ENCODE measurements at regions not wholly inside any gene's neighbourhood (a gene's known extent, or its start where the extent isn't known, plus 50 kb on each side); places are given as distances from the start of the nearest gene placed in this dataset.

- CTCF ChIA-PET (ENCODE audit: partially characterized antibody) = no interaction called here
- Histone ChIP-seq H3K27me3 (ENCODE audit: insufficient read depth, low read length) (no peaks in the 10 kb centered on the region), H3K36me3 (ENCODE audit: insufficient read depth, low read length) (no peaks in the 10 kb centered on the region), H3K27ac (ENCODE audit: low read depth, low read length) (no peak overlapping the region), H3K9me3 (ENCODE audit: control insufficient read depth in 1 of 2, low read length in 2 of 2) (no peaks in the 10 kb centered on the region), H3K4me3 (ENCODE audit: low read length in 2 of 2) (no peak overlapping the region), H3K4me1 (ENCODE audit: insufficient read depth, low read length) (no peaks in the 10 kb centered on the region)
- intact Hi-C loops (cut with micrococcal nuclease) = no loop called here
- POLR2A ChIA-PET (ENCODE audit: partially characterized antibody) = no interaction called here
- Mint-ChIP-seq H3K4me1 (no peaks in the 10 kb centered on the region), H3K27me3 (peaks cover 2 to 9% of the 10 kb centered on the region in 2 donors), H3K27ac (no peak overlapping the region), H3K9me3 (peaks cover 0 to 5% (median 0%) of the 10 kb centered on the region in 8 donors), H3K4me3 (no peak overlapping the region), H3K36me3 (no peaks in the 10 kb centered on the region)
- no peak for DNase-seq
Measured at GRCh38 chr11:112615891-112616290, 345.3 kb upstream of the NCAM1 start.

GRCh38 chr11:112616327-112617097 lies 344.7 kb upstream of the NCAM1 start:
- intact Hi-C loops (cut with micrococcal nuclease) = no loop called here
- no peak overlapping the region for H3K27ac Mint-ChIP-seq
- no peaks in the 10 kb centered on the region for H3K4me1 ChIP-seq (ENCODE audit: insufficient read depth, low read length)

GRCh38 chr11:112617098-112617425 lies 344.2 kb upstream of the NCAM1 start:
- ChIA-PET CTCF (ENCODE audit: partially characterized antibody) (no interaction called here), POLR2A (ENCODE audit: partially characterized antibody) (no interaction called here)
- Histone ChIP-seq H3K9me3 (ENCODE audit: control insufficient read depth in 1 of 2, low read length in 2 of 2) (no peaks in the 10 kb centered on the region), H3K4me3 (ENCODE audit: low read length in 2 of 2) (no peak overlapping the region), H3K4me1 (ENCODE audit: insufficient read depth, low read length) (no peaks in the 10 kb centered on the region), H3K36me3 (ENCODE audit: insufficient read depth, low read length) (no peaks in the 10 kb centered on the region), H3K27me3 (ENCODE audit: insufficient read depth, low read length) (no peaks in the 10 kb centered on the region), H3K27ac (ENCODE audit: low read depth, low read length) (no peak overlapping the region)
- peaks cover 2 to 4% of the 10 kb centered on the region in 2 donors for H3K27me3 Mint-ChIP-seq
- no peak for DNase-seq
- H3K9me3 Mint-ChIP-seq = peaks cover 0 to 5% (median 0%) of the 10 kb centered on the region in 8 donors
- H3K4me3 Mint-ChIP-seq = no peak overlapping the region
- intact Hi-C loops (cut with micrococcal nuclease) = no loop called here
- no peak overlapping the region for H3K27ac Mint-ChIP-seq
- no peaks in the 10 kb centered on the region for H3K4me1 Mint-ChIP-seq
- H3K36me3 Mint-ChIP-seq = no peaks in the 10 kb centered on the region

More at GRCh38 chr11:112616327-112617097, 344.7 kb upstream of the NCAM1 start:
- Mint-ChIP-seq H3K4me3 (no peak overlapping the region), H3K4me1 (no peaks in the 10 kb centered on the region), H3K27me3 (peaks cover 2 to 8% of the 10 kb centered on the region in 2 donors), H3K9me3 (peaks cover 0 to 5% (median 0%) of the 10 kb centered on the region in 8 donors), H3K36me3 (no peaks in the 10 kb centered on the region)
- POLR2A ChIA-PET (ENCODE audit: partially characterized antibody) = no interaction called here
- no peak overlapping the region for H3K27ac ChIP-seq (ENCODE audit: low read depth, low read length)
- H3K36me3 ChIP-seq (ENCODE audit: insufficient read depth, low read length) = no peaks in the 10 kb centered on the region
- DNase-seq = no peak
- no peaks in the 10 kb centered on the region for H3K9me3 ChIP-seq (ENCODE audit: control insufficient read depth in 1 of 2, low read length in 2 of 2)
- CTCF ChIA-PET (ENCODE audit: partially characterized antibody) = no interaction called here
- H3K27me3 ChIP-seq (ENCODE audit: insufficient read depth, low read length) = no peaks in the 10 kb centered on the region
- H3K4me3 ChIP-seq (ENCODE audit: low read length in 2 of 2) = no peak overlapping the region

GRCh38 chr11:112617977-112618826 lies 343.0 kb upstream of the NCAM1 start:
- H3K4me1 Mint-ChIP-seq = no peaks in the 10 kb centered on the region
- Histone ChIP-seq H3K4me1 (ENCODE audit: insufficient read depth, low read length) (no peaks in the 10 kb centered on the region), H3K9me3 (ENCODE audit: control insufficient read depth in 1 of 2, low read length in 2 of 2) (no peaks in the 10 kb centered on the region), H3K36me3 (ENCODE audit: insufficient read depth, low read length) (no peaks in the 10 kb centered on the region), H3K27ac (ENCODE audit: low read depth, low read length) (no peak overlapping the region), H3K27me3 (ENCODE audit: insufficient read depth, low read length) (no peaks in the 10 kb centered on the region), H3K4me3 (ENCODE audit: low read length in 2 of 2) (no peak overlapping the region)
- no peak for DNase-seq
- H3K27ac Mint-ChIP-seq = no peak overlapping the region
- H3K36me3 Mint-ChIP-seq = no peaks in the 10 kb centered on the region
- no peak overlapping the region for H3K4me3 Mint-ChIP-seq
- ChIA-PET POLR2A (ENCODE audit: partially characterized antibody) (no interaction called here), CTCF (ENCODE audit: partially characterized antibody) (no interaction called here)
- H3K9me3 Mint-ChIP-seq = peaks cover 0 to 5% (median 0%) of the 10 kb centered on the region in 8 donors
- peaks cover 2 to 4% of the 10 kb centered on the region in 2 donors for H3K27me3 Mint-ChIP-seq
- intact Hi-C loops (cut with micrococcal nuclease) = no loop called here

GRCh38 chr11:112619106-112619505 lies 342.1 kb upstream of the NCAM1 start:
- H3K9me3 Mint-ChIP-seq = peaks cover 0 to 5% (median 0%) of the 10 kb centered on the region in 8 donors

GRCh38 chr11:112620621-112621394 lies 340.4 kb upstream of the NCAM1 start:
- H3K9me3 ChIP-seq (ENCODE audit: control insufficient read depth in 1 of 2, low read length in 2 of 2) = no peaks in the 10 kb centered on the region
- Mint-ChIP-seq H3K27ac (no peak overlapping the region), H3K36me3 (no peaks in the 10 kb centered on the region), H3K4me3 (no peak overlapping the region), H3K4me1 (no peaks in the 10 kb centered on the region), H3K27me3 (peaks cover 1 to 7% of the 10 kb centered on the region in 2 donors), H3K9me3 (peaks cover 0 to 2% (median 0%) of the 10 kb centered on the region in 8 donors)
- no peak overlapping the region for H3K4me3 ChIP-seq (ENCODE audit: low read length in 2 of 2)
- no peaks in the 10 kb centered on the region for H3K27me3 ChIP-seq (ENCODE audit: insufficient read depth, low read length)
- ChIA-PET CTCF (ENCODE audit: partially characterized antibody) (no interaction called here), POLR2A (ENCODE audit: partially characterized antibody) (no interaction called here)
- intact Hi-C loops (cut with micrococcal nuclease) = no loop called here
- DNase-seq = no peak
- no peaks in the 10 kb centered on the region for H3K36me3 ChIP-seq (ENCODE audit: insufficient read depth, low read length)
- no peaks in the 10 kb centered on the region for H3K4me1 ChIP-seq (ENCODE audit: insufficient read depth, low read length)
- no peak overlapping the region for H3K27ac ChIP-seq (ENCODE audit: low read depth, low read length)

More at GRCh38 chr11:112619106-112619505, 342.1 kb upstream of the NCAM1 start:
- Histone ChIP-seq H3K27ac (ENCODE audit: low read depth, low read length) (no peak overlapping the region), H3K4me3 (ENCODE audit: low read length in 2 of 2) (no peak overlapping the region), H3K4me1 (ENCODE audit: insufficient read depth, low read length) (no peaks in the 10 kb centered on the region), H3K27me3 (ENCODE audit: insufficient read depth, low read length) (no peaks in the 10 kb centered on the region), H3K36me3 (ENCODE audit: insufficient read depth, low read length) (no peaks in the 10 kb centered on the region), H3K9me3 (ENCODE audit: control insufficient read depth in 1 of 2, low read length in 2 of 2) (no peaks in the 10 kb centered on the region)
- ChIA-PET CTCF (ENCODE audit: partially characterized antibody) (interaction anchor here (1.3 kb wide), 1 partner anchor 32 kb away, joined by 3 read pairs; no protein-coding TSS in a partner anchor), POLR2A (ENCODE audit: partially characterized antibody) (no interaction called here)
- Mint-ChIP-seq H3K4me3 (no peak overlapping the region), H3K36me3 (no peaks in the 10 kb centered on the region), H3K4me1 (no peaks in the 10 kb centered on the region), H3K27ac (no peak overlapping the region), H3K27me3 (peaks cover 2 to 6% of the 10 kb centered on the region in 2 donors)
- intact Hi-C loops (cut with micrococcal nuclease) = no loop called here
- DNase-seq = no peak

GRCh38 chr11:112623057-112623456 lies 338.2 kb upstream of the NCAM1 start:
- Histone ChIP-seq H3K27ac (ENCODE audit: low read depth, low read length) (no peak overlapping the region), H3K4me3 (ENCODE audit: low read length in 2 of 2) (no peak overlapping the region), H3K9me3 (ENCODE audit: control insufficient read depth in 1 of 2, low read length in 2 of 2) (no peaks in the 10 kb centered on the region), H3K4me1 (ENCODE audit: insufficient read depth, low read length) (no peaks in the 10 kb centered on the region), H3K27me3 (ENCODE audit: insufficient read depth, low read length) (no peaks in the 10 kb centered on the region), H3K36me3 (ENCODE audit: insufficient read depth, low read length) (no peaks in the 10 kb centered on the region)
- Mint-ChIP-seq H3K4me3 (no peak overlapping the region), H3K27me3 (peaks cover 0 to 7% of the 10 kb centered on the region in 2 donors), H3K9me3 (peaks cover 0 to 2% (median 0%) of the 10 kb centered on the region in 8 donors), H3K36me3 (no peaks in the 10 kb centered on the region), H3K4me1 (no peaks in the 10 kb centered on the region), H3K27ac (no peak overlapping the region)
- ChIA-PET CTCF (ENCODE audit: partially characterized antibody) (no interaction called here), POLR2A (ENCODE audit: partially characterized antibody) (no interaction called here)
- DNase-seq = no peak
- intact Hi-C loops (cut with micrococcal nuclease) = no loop called here
